SK-N-SH (cell line): ENCODE measurements at regions not wholly inside any gene's neighbourhood (a gene's known extent, or its start where the extent isn't known, plus 50 kb on each side); places are given as distances from the start of the nearest gene placed in this dataset.

ENCODE experiments used
- CTCF ChIA-PET: fragments of 300-600, 350-600 bp; formaldehyde crosslinking; extraction: SDS; loops from one replicate; lab custom pipeline; 2021; lab: Yijun Ruan, JAX
- POLR2A ChIA-PET: fragments of 350-600 bp; sonication (Branson Sonifier 250); formaldehyde crosslinking; extraction: SDS; loops from one replicate; lab custom pipeline; 2020; ENCODE audit warnings: antibody characterized with exemption, inconsistent platforms; lab: Yijun Ruan, JAX
- DNase-seq: peaks from one replicate; pipeline ENCODE4 v3.0.0; 2012
- H2AFZ ChIP-seq: fragments of 200-600 bp; sonication (generic); 2 replicates; pipeline ENCODE4 v1.8.1; 2016; ENCODE audit warnings: antibody characterized with exemption, mild to moderate bottlenecking, low read depth
- H3F3A ChIP-seq: fragments of 200-600 bp; sonication (generic); replicated peaks from 2 replicates; pipeline ENCODE3; 2016; ENCODE audit warnings: antibody characterized with exemption, mild to moderate bottlenecking; ENCODE audit not compliant: insufficient read depth
- H3K27ac ChIP-seq, 2 experiments: fragments of 200-500 bp in 1 of 2; fragments of 200-600 bp in 1 of 2; sonication (Bioruptor generic) in 1 of 2; sonication (generic), shearing (Covaris generic) in 1 of 2; 2 replicates each; pipeline versions ENCODE4 v1.5.1 to v1.6.1; 2014 to 2016; ENCODE audit warnings: low read depth in 2 of 2, inconsistent platforms in 1 of 2, low read length in 1 of 2, mild to moderate bottlenecking in 1 of 2, mixed read lengths in 1 of 2
- H3K27me3 ChIP-seq: fragments of 200-600 bp; sonication (generic), shearing (Covaris generic); 2 replicates; pipeline ENCODE4 v1.6.1; 2016; ENCODE audit warnings: mixed run types; ENCODE audit not compliant: insufficient read depth
- H3K36me3 ChIP-seq, 2 experiments: fragments of 200-500 bp in 1 of 2; fragments of 200-600 bp in 1 of 2; sonication (Bioruptor generic) in 1 of 2; sonication (generic) in 1 of 2; replicated peaks in 1 of 2; 2 replicates each; pipeline versions ENCODE3 to v1.5.1; 2014 to 2016; ENCODE audit warnings: low read length in 1 of 2, mild to moderate bottlenecking in 1 of 2; ENCODE audit not compliant: insufficient read depth in 2 of 2, control insufficient read depth in 1 of 2
- H3K4me1 ChIP-seq, 2 experiments: fragments of 200-500 bp in 1 of 2; fragments of 200-600 bp in 1 of 2; sonication (Bioruptor generic) in 1 of 2; sonication (generic), shearing (Covaris generic) in 1 of 2; 2 replicates each; pipeline versions ENCODE4 v1.5.1 to v1.6.1; 2014 to 2016; ENCODE audit warnings: low read depth in 1 of 2, low read length in 1 of 2, mixed run types in 1 of 2; ENCODE audit not compliant: insufficient read depth in 2 of 2, control insufficient read depth in 1 of 2
- H3K4me2 ChIP-seq: fragments of 200-600 bp; sonication (generic), shearing (Covaris generic); 2 replicates; pipeline ENCODE4 v1.6.1; 2017; ENCODE audit warnings: mixed run types
- H3K4me3 ChIP-seq, 2 experiments: fragments of 200-500 bp in 1 of 2; fragments of 200-600 bp in 1 of 2; sonication (Bioruptor generic) in 1 of 2; sonication (generic), shearing (Covaris generic) in 1 of 2; 2 replicates each; pipeline versions ENCODE4 v1.5.1 to v1.8.1; 2014 to 2016; ENCODE audit warnings: low read depth in 2 of 2, inconsistent platforms in 1 of 2, low read length in 1 of 2, mild to moderate bottlenecking in 1 of 2, mixed read lengths in 1 of 2, moderate library complexity in 1 of 2
- H3K79me2 ChIP-seq: fragments of 200-600 bp; sonication (generic); 2 replicates; pipeline ENCODE4 v1.8.1; 2017; ENCODE audit warnings: mild to moderate bottlenecking; ENCODE audit not compliant: insufficient read depth
- H3K9ac ChIP-seq: fragments of 200-600 bp; sonication (generic); 2 replicates; pipeline ENCODE4 v1.6.1; 2017; ENCODE audit warnings: mixed run types
- H3K9me2 ChIP-seq: fragments of 200-600 bp; sonication (generic); 2 replicates; pipeline ENCODE4 v1.6.1; 2017; ENCODE audit warnings: mixed run types
- H3K9me3 ChIP-seq: fragments of 200-600 bp; sonication (generic); 2 replicates; pipeline ENCODE4 v1.6.1; 2017; ENCODE audit warnings: mixed run types, mild to moderate bottlenecking, moderate library complexity
- H4K20me1 ChIP-seq: fragments of 200-600 bp; sonication (generic); 2 replicates; pipeline ENCODE4 v1.6.1; 2017; ENCODE audit warnings: mild to moderate bottlenecking, mixed run types; ENCODE audit not compliant: insufficient read depth
- ELF1 ChIP-seq: IDR thresholded peaks from 2 replicates; pipeline ENCODE4 v1.4.0; 2012
- FOXJ3 ChIP-seq: sonication (generic); formaldehyde crosslinking; IDR thresholded peaks from 2 replicates; pipeline ENCODE4 v1.5.1; 2020; ENCODE audit warnings: mild to moderate bottlenecking, missing genetic modification reagents
- GATA2 ChIP-seq: sonication (generic); formaldehyde crosslinking; IDR thresholded peaks from 2 replicates; pipeline ENCODE4 v1.5.0; 2020; ENCODE audit warnings: mild to moderate bottlenecking, missing genetic modification reagents
- JUND ChIP-seq: IDR thresholded peaks from 2 replicates; pipeline ENCODE4 v1.4.0; 2012
- MAX ChIP-seq: IDR thresholded peaks from 2 replicates; pipeline ENCODE4 v1.4.0; 2012; ENCODE audit warnings: low read depth
- MEF2A ChIP-seq: IDR thresholded peaks from 2 replicates; pipeline ENCODE4 v1.4.0; 2012; ENCODE audit warnings: low read depth, borderline replicate concordance
- MXI1 ChIP-seq: IDR thresholded peaks from 2 replicates; pipeline ENCODE4 v1.6.1; 2012; ENCODE audit warnings: mild to moderate bottlenecking, low read depth, low read length, improper control_type of control experiment
- RFX5 ChIP-seq: IDR thresholded peaks from 2 replicates; pipeline ENCODE4 v1.6.1; 2012; ENCODE audit warnings: mild to moderate bottlenecking, improper control_type of control experiment, low read length
- SIN3A ChIP-seq: IDR thresholded peaks from 2 replicates; pipeline ENCODE4 v1.6.1; 2012; ENCODE audit warnings: low read depth, mild to moderate bottlenecking, low read length, moderate library complexity, borderline replicate concordance
- SMC3 ChIP-seq: IDR thresholded peaks from 2 replicates; pipeline ENCODE4 v1.6.1; 2012; ENCODE audit warnings: low read depth, low read length, improper control_type of control experiment
- TCF12 ChIP-seq: IDR thresholded peaks from 2 replicates; pipeline ENCODE4 v1.4.0; 2012
- USF1 ChIP-seq: IDR thresholded peaks from 2 replicates; pipeline ENCODE4 v1.4.0; 2012; ENCODE audit warnings: low read depth, borderline replicate concordance
- WGBS: methylation state at CpG from one replicate; pipeline ENCODE4 v1.1.6; 2017; ENCODE audit warnings: low lambda C conversion rate; 5-methylcytosine and 5-hydroxymethylcytosine counted together
- TF ChIP-seq, protein P1 (sequence below): fragments of 200-600 bp; sonication (generic); IDR thresholded peaks from 2 replicates; pipeline ENCODE4 v1.6.1; 2017; ENCODE audit warnings: antibody characterized with exemption, mild to moderate bottlenecking, moderate library complexity
- TF ChIP-seq, protein P2 (sequence below): fragments of 150-350 bp; IDR thresholded peaks from 2 replicates; pipeline ENCODE4 v1.6.1; 2016; ENCODE audit warnings: mild to moderate bottlenecking, low read depth, low read length
- TF ChIP-seq, protein P3 (sequence below): IDR thresholded peaks from 2 replicates; pipeline ENCODE4 v1.4.0; 2012; ENCODE audit warnings: low read depth, borderline replicate concordance

DNA sequence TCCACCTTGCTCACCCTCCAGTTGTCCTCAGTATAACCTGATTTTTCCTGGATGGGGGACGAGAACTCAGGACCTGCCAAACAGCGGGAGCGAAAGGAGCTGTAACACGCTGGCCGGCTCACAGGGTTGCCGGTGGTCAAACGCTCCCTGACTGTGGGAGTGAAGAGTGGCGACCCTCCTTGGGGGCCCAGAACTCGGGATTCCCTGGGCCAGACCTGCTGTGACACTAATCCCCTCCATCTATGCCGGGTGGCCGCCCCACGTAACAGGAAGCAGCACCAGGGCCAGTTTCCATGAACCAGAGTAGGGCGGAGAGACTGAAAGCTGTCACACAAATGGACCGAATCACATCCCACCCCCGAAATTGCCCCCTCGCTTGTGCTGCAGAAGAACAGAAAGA, 1809.2 kb upstream of the ACO1 start:
- POLR2A ChIA-PET = no interaction called here
- 73% methylated on average over 10 of the region's 16 CpGs for WGBS
- no peaks in the 10 kb centered on the region for H3K9me2 ChIP-seq

DNA sequence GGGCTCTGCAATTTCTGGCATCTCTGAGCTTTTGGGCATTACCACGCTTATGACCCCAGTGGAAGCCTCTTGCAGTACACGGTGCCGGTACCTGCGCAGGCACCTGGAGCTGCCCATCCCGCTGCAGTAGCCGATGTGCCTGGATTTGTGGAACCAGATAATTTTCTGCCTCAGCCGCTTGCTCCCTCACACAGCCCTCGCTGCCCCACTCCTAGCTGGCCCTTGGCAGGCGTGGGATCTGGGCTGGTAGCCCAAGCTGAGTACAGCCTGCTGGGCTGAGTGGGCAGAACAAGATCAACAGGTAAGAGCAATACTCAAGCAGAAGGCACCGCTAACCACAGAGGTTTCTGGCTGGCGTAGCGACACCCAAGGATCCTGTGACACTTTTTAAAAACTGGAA, 1808.8 kb upstream of the ACO1 start:
- POLR2A ChIA-PET = no interaction called here
- H3K4me3 ChIP-seq = no peak overlapping the region

More for the DNA sequence above, 1809.2 kb upstream of the ACO1 start:
- H3K4me3 ChIP-seq = no peak overlapping the region
- no peaks in the 10 kb centered on the region for H3K36me3 ChIP-seq
- CTCF ChIA-PET = no interaction called here
- no peaks in the 10 kb centered on the region for H3K9me3 ChIP-seq
- no peak overlapping the region for H3K9ac ChIP-seq
- no peak overlapping the region for H2AFZ ChIP-seq
- no peak overlapping the region for H3K4me2 ChIP-seq
- H3K27ac ChIP-seq = no peak overlapping the region
- no peaks in the 10 kb centered on the region for H4K20me1 ChIP-seq
- no peaks in the 10 kb centered on the region for H3K27me3 ChIP-seq
- DNase-seq = no peak
- no peaks in the 10 kb centered on the region for H3K4me1 ChIP-seq
- TF ChIP-seq RFX5 = no peak
- TF ChIP-seq, protein P1, sequence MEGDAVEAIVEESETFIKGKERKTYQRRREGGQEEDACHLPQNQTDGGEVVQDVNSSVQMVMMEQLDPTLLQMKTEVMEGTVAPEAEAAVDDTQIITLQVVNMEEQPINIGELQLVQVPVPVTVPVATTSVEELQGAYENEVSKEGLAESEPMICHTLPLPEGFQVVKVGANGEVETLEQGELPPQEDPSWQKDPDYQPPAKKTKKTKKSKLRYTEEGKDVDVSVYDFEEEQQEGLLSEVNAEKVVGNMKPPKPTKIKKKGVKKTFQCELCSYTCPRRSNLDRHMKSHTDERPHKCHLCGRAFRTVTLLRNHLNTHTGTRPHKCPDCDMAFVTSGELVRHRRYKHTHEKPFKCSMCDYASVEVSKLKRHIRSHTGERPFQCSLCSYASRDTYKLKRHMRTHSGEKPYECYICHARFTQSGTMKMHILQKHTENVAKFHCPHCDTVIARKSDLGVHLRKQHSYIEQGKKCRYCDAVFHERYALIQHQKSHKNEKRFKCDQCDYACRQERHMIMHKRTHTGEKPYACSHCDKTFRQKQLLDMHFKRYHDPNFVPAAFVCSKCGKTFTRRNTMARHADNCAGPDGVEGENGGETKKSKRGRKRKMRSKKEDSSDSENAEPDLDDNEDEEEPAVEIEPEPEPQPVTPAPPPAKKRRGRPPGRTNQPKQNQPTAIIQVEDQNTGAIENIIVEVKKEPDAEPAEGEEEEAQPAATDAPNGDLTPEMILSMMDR = no peak
- H3F3A ChIP-seq = no peaks in the 10 kb centered on the region
- no peaks in the 10 kb centered on the region for H3K79me2 ChIP-seq

More for the DNA sequence above, 1808.8 kb upstream of the ACO1 start:
- TF ChIP-seq MEF2A = no peak
- TF ChIP-seq SIN3A = no peak
- no peak for TF ChIP-seq MXI1
- TF ChIP-seq MAX = no peak
- TF ChIP-seq, protein P2, sequence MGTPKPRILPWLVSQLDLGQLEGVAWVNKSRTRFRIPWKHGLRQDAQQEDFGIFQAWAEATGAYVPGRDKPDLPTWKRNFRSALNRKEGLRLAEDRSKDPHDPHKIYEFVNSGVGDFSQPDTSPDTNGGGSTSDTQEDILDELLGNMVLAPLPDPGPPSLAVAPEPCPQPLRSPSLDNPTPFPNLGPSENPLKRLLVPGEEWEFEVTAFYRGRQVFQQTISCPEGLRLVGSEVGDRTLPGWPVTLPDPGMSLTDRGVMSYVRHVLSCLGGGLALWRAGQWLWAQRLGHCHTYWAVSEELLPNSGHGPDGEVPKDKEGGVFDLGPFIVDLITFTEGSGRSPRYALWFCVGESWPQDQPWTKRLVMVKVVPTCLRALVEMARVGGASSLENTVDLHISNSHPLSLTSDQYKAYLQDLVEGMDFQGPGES = no peak
- TF ChIP-seq TCF12 = no peak
- no peak for TF ChIP-seq FOXJ3 (CRISPR knock-in tag)
- TF ChIP-seq JUND = no peak
- TF ChIP-seq GATA2 (CRISPR knock-in tag) = no peak
- no peak for TF ChIP-seq ELF1
- TF ChIP-seq USF1 = no peak
- no peak for TF ChIP-seq SMC3
- TF ChIP-seq, protein P3, sequence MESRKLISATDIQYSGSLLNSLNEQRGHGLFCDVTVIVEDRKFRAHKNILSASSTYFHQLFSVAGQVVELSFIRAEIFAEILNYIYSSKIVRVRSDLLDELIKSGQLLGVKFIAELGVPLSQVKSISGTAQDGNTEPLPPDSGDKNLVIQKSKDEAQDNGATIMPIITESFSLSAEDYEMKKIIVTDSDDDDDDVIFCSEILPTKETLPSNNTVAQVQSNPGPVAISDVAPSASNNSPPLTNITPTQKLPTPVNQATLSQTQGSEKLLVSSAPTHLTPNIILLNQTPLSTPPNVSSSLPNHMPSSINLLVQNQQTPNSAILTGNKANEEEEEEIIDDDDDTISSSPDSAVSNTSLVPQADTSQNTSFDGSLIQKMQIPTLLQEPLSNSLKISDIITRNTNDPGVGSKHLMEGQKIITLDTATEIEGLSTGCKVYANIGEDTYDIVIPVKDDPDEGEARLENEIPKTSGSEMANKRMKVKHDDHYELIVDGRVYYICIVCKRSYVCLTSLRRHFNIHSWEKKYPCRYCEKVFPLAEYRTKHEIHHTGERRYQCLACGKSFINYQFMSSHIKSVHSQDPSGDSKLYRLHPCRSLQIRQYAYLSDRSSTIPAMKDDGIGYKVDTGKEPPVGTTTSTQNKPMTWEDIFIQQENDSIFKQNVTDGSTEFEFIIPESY = no peak
- no peak for TF ChIP-seq RFX5
- H2AFZ ChIP-seq = no peak overlapping the region
- H3K27me3 ChIP-seq = no peaks in the 10 kb centered on the region
- H3K4me1 ChIP-seq = no peaks in the 10 kb centered on the region
- no peak overlapping the region for H3K27ac ChIP-seq
- no peak overlapping the region for H3K9ac ChIP-seq
- no peaks in the 10 kb centered on the region for H3K9me3 ChIP-seq
- WGBS = 85% methylated on average over 6 of the region's 12 CpGs
- H3K36me3 ChIP-seq = no peaks in the 10 kb centered on the region
- DNase-seq = no peak
- H3F3A ChIP-seq = no peaks in the 10 kb centered on the region
- H3K4me2 ChIP-seq = no peak overlapping the region
- no peaks in the 10 kb centered on the region for H3K9me2 ChIP-seq
- no peaks in the 10 kb centered on the region for H4K20me1 ChIP-seq
- CTCF ChIA-PET = no interaction called here
- H3K79me2 ChIP-seq = no peaks in the 10 kb centered on the region
